Adrenal gland (tissue), 9 donors: ENCODE measurements at regions not wholly inside any gene's neighbourhood (a gene's known extent, or its start where the extent isn't known, plus 50 kb on each side); places are given as distances from the start of the nearest gene placed in this dataset.

ENCODE experiments used
- DNase-seq, 7 donors: peaks; one replicate each; pipeline ENCODE4 v3.0.0-alpha.2; 2019 to 2020
- H3K27ac ChIP-seq, 5 donors: fragments of 200-600 bp; sonication (generic) in 4 of 5; 1 replicate in 3 of 5; 2 replicates in 2 of 5; pipeline versions ENCODE4 v1.5.1 to v1.8.0; 2016 to 2020; ENCODE audit warnings: mild to moderate bottlenecking in 1 of 5
- H3K27me3 ChIP-seq: fragments of 200-600 bp; 2 replicates; pipeline ENCODE4 v1.8.0; 2021
- H3K36me3 ChIP-seq, 2 donors: fragments of 200-600 bp; replicated peaks in 1 of 2; 1 replicate in 1 of 2; 2 replicates in 1 of 2; pipeline versions ENCODE4 v1.5.1 to v1.8.0; 2018 to 2022
- H3K4me1 ChIP-seq, 2 donors: fragments of 200-600 bp; replicated peaks in 1 of 2; 1 replicate in 1 of 2; 2 replicates in 1 of 2; pipeline versions ENCODE4 v1.5.1 to v1.8.0; 2018 to 2021
- H3K4me3 ChIP-seq, 4 donors: fragments of 200-600 bp; sonication (generic) in 3 of 4; one replicate each; pipeline ENCODE4 v1.5.1; 2016 to 2018
- H3K9me3 ChIP-seq, 3 donors: fragments of 200-600 bp; sonication (generic) in 1 of 3; replicated peaks in 1 of 3; 1 replicate in 2 of 3; 2 replicates in 1 of 3; pipeline versions ENCODE4 v1.5.1 to v1.8.0; 2016 to 2021
- CTCF ChIP-seq, 6 experiments: fragments of 450-650 bp in 4 of 6; fragments of 200-600 bp in 2 of 6; sonication (generic) in 1 of 6; IDR thresholded peaks; 1 replicate in 5 of 6; 2 replicates in 1 of 6; pipeline versions ENCODE4 v1.5.1 to v1.8.0; 2016 to 2021; ENCODE audit warnings: antibody characterized with exemption in 6 of 6, mild to moderate bottlenecking in 2 of 6, moderate library complexity in 1 of 6
- POLR2A ChIP-seq, 2 donors: fragments of 450-650 bp; IDR thresholded peaks; one replicate each; pipeline ENCODE4 v1.6.1; 2017; ENCODE audit warnings: antibody characterized with exemption in 2 of 2, mild to moderate bottlenecking in 2 of 2, moderate library complexity in 1 of 2
- WGBS, 4 donors: extraction: QIAGEN DNeasy Blood & Tissue Kit in 2 of 4; methylation state at CpG; one replicate each; pipeline versions ENCODE4 v1.1.5 to v1.1.7; 2013 to 2017; 5-methylcytosine and 5-hydroxymethylcytosine counted together
- intact Hi-C, 2 donors: fragments of 100-400 bp; cut with DNase I; formaldehyde crosslinking; loops; one replicate each; pipeline versions ENCODE4 v1.14.1 to v1.15.0; 2022 to 2023
- donor health status: healthy with polysubstance abuse.
- donor health status: Bipolar disorder and iron deficiency.
- donor health status: DM: yes; HTN: yes; CAD: no.
- donor health status: DM: no; HTN: no; CAD: no.
- donor health status: DM: no; HTN: no; CAD: no.

- Histone ChIP-seq H3K4me3 (no peak overlapping the region), H3K4me1 (no peaks in the 10 kb centered on the region), H3K36me3 (no peaks in the 10 kb centered on the region), H3K27me3 (no peaks in the 10 kb centered on the region), H3K27ac (no peak overlapping the region), H3K9me3 (no peaks in the 10 kb centered on the region)
- DNase-seq: no peak
- WGBS, 4 donors: 61 to 90% (median 77%) methylated on average over 3 of the region's 3 CpGs
- intact Hi-C loops: no loop called here
- TF ChIP-seq CTCF (IDR thresholded peaks at IDR 0.05) (peak in 2 of 6 experiments; percentile 29 to 32), POLR2A (IDR thresholded peaks at IDR 0.05) (no peak)
Observed at GRCh38 chr13:42478531-42479156, 95.3 kb upstream of the TNFSF11 start.

- H3K4me3 ChIP-seq: no peak overlapping the region
- H3K4me1 ChIP-seq: peaks cover 0 to 5% of the 10 kb centered on the region in 2 donors
- H3K27me3 ChIP-seq: no peaks in the 10 kb centered on the region
- no peaks in the 10 kb centered on the region for H3K36me3 ChIP-seq
- no peak overlapping the region for H3K27ac ChIP-seq
- intact Hi-C loops: no loop called here
- DNase-seq: no peak
- TF ChIP-seq CTCF (IDR thresholded peaks at IDR 0.05) (no peak), POLR2A (IDR thresholded peaks at IDR 0.05) (no peak)
- no peaks in the 10 kb centered on the region for H3K9me3 ChIP-seq
Observed at GRCh38 chr13:42484386-42484785, 89.6 kb upstream of the TNFSF11 start.

GRCh38 chr13:42485272-42485671 lies 88.7 kb upstream of the TNFSF11 start:
- H3K4me3 ChIP-seq: no peak overlapping the region
- intact Hi-C loops: no loop called here
- no peaks in the 10 kb centered on the region for H3K27me3 ChIP-seq
- WGBS, 4 donors: 56 to 68% (median 60%) methylated on average over 2 of the region's 2 CpGs
- no peaks in the 10 kb centered on the region for H3K36me3 ChIP-seq
- no peak for TF ChIP-seq CTCF (IDR thresholded peaks at IDR 0.05)
- no peak for TF ChIP-seq POLR2A (IDR thresholded peaks at IDR 0.05)
- H3K4me1 ChIP-seq: peaks cover 0 to 5% of the 10 kb centered on the region in 2 donors
- no peak for DNase-seq
- H3K9me3 ChIP-seq: no peaks in the 10 kb centered on the region
- no peak overlapping the region for H3K27ac ChIP-seq

GRCh38 chr13:42486711-42487198 lies 87.2 kb upstream of the TNFSF11 start:
- 3 to 12% (median 9%) methylated on average over 3 of the region's 3 CpGs for WGBS, 4 donors

More at GRCh38 chr13:42486711-42487198, 87.2 kb upstream of the TNFSF11 start:
- intact Hi-C loops: no loop called here
- Histone ChIP-seq H3K27me3 (no peaks in the 10 kb centered on the region), H3K9me3 (no peaks in the 10 kb centered on the region), H3K4me3 (no peak overlapping the region), H3K36me3 (no peaks in the 10 kb centered on the region), H3K4me1 (peaks cover 0 to 5% of the 10 kb centered on the region in 2 donors), H3K27ac (no peak overlapping the region)
- no peak for DNase-seq
- TF ChIP-seq CTCF (IDR thresholded peaks at IDR 0.05) (no peak), POLR2A (IDR thresholded peaks at IDR 0.05) (no peak)
